GM20000 (cell line): ENCODE measurements at regions not wholly inside any gene's neighbourhood (a gene's known extent, or its start where the extent isn't known, plus 50 kb on each side); places are given as distances from the start of the nearest gene placed in this dataset.

Experiments used
- DNase-seq: peaks from one replicate; pipeline ENCODE4 v3.0.0; 2012; ENCODE audit warnings: low spot score
- CTCF ChIP-seq: IDR thresholded peaks from 2 replicates; pipeline ENCODE4 v1.5.1; 2012; ENCODE audit warnings: mild to moderate bottlenecking, control low read depth; ENCODE audit errors: extremely low read depth, missing control alignments

GRCh38 chr12:90515199-90516175, 439.5 kb downstream of the CCER1 start:
- DNase-seq, result peak; percentile 32
- TF ChIP-seq CTCF, result no peak

GRCh38 chr12:90514325-90514724, 440.7 kb downstream of the CCER1 start:
- no peak for DNase-seq
- TF ChIP-seq CTCF, result no peak

- TF ChIP-seq CTCF, result no peak
- DNase-seq, result no peak
Observed at GRCh38 chr12:90512518-90512917, 442.5 kb downstream of the CCER1 start.

GRCh38 chr12:90510948-90511347, 444.0 kb downstream of the CCER1 start:
- no peak for DNase-seq
- no peak for TF ChIP-seq CTCF

GRCh38 chr12:90504806-90505205, 450.2 kb downstream of the CCER1 start:
- DNase-seq, result no peak
- no peak for TF ChIP-seq CTCF

- TF ChIP-seq CTCF, result no peak
- DNase-seq, result no peak
Observed at GRCh38 chr12:90502070-90502469, 452.9 kb downstream of the CCER1 start.

- DNase-seq, result no peak
- TF ChIP-seq CTCF, result no peak
Observed at GRCh38 chr12:90501412-90501811, 453.6 kb downstream of the CCER1 start.
